ENCODE measurements at regions not wholly inside any gene's neighbourhood (a gene's known extent, or its start where the extent isn't known, plus 50 kb on each side); places are given as distances from the start of the nearest gene placed in this dataset.

DNA sequence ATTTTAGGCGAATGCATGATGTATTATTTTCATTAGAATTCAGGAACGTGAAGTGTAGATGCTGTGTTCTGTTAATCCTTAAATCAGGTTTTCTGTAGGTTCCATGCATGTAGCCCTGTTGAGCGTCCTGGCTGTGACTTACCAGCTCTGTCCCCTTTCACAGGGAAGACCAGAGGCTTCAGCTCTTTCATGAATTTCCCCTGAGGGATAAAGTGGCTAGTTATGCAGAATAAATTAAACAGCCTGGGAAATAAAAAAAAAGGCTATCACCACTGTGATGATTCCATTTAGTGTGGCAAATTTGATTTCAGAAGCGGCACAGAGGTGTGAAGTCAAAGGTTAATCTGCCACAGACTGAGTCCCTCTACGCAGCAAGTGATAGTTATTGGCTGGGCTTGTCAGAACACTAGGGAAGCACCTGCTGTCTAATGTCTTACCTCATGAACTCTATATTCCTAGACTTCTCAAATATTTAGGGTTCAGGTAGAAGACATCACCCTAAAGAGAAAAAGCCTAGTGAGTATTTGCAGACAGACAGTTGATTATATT, 61.6 kb upstream of the LINC00305 start:
- no peak for DNase-seq (ENCODE audit: low read depth, low spot score)
- TF ChIP-seq, protein P1, sequence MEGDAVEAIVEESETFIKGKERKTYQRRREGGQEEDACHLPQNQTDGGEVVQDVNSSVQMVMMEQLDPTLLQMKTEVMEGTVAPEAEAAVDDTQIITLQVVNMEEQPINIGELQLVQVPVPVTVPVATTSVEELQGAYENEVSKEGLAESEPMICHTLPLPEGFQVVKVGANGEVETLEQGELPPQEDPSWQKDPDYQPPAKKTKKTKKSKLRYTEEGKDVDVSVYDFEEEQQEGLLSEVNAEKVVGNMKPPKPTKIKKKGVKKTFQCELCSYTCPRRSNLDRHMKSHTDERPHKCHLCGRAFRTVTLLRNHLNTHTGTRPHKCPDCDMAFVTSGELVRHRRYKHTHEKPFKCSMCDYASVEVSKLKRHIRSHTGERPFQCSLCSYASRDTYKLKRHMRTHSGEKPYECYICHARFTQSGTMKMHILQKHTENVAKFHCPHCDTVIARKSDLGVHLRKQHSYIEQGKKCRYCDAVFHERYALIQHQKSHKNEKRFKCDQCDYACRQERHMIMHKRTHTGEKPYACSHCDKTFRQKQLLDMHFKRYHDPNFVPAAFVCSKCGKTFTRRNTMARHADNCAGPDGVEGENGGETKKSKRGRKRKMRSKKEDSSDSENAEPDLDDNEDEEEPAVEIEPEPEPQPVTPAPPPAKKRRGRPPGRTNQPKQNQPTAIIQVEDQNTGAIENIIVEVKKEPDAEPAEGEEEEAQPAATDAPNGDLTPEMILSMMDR (IDR thresholded peaks at IDR 0.05; ENCODE audit: insufficient read depth, low read length, missing control alignments) = no peak
- POLR2A ChIA-PET = no interaction called here
- no peak overlapping the region for H3K4me3 ChIP-seq (ENCODE audit: low read depth, low read length)
- CTCF ChIA-PET = no interaction called here

- POLR2A ChIA-PET = no interaction called here
- H3K4me3 ChIP-seq (ENCODE audit: low read depth, low read length) = no peak overlapping the region
- TF ChIP-seq, protein P1 (IDR thresholded peaks at IDR 0.05; ENCODE audit: insufficient read depth, low read length, missing control alignments) = no peak
- CTCF ChIA-PET = no interaction called here
- DNase-seq (ENCODE audit: low read depth, low spot score) = no peak
Observed at GRCh38 chr18:64208516-64208915, 59.6 kb upstream of the LINC00305 start.

- DNase-seq (ENCODE audit: low read depth, low spot score) = no peak
- ChIA-PET CTCF (no interaction called here), POLR2A (no interaction called here)
- no peak overlapping the region for H3K4me3 ChIP-seq (ENCODE audit: low read depth, low read length)
- TF ChIP-seq, protein P1 (IDR thresholded peaks at IDR 0.05; ENCODE audit: insufficient read depth, low read length, missing control alignments) = no peak
Observed at GRCh38 chr18:64207820-64208219, 58.9 kb upstream of the LINC00305 start.

GRCh38 chr18:64203295-64203694, 54.4 kb upstream of the LINC00305 start:
- CTCF ChIA-PET = no interaction called here
- no peak for DNase-seq (ENCODE audit: low read depth, low spot score)
- POLR2A ChIA-PET = no interaction called here
- TF ChIP-seq, protein P1 (IDR thresholded peaks at IDR 0.05; ENCODE audit: insufficient read depth, low read length, missing control alignments) = no peak
- H3K4me3 ChIP-seq (ENCODE audit: low read depth, low read length) = no peak overlapping the region

DNA sequence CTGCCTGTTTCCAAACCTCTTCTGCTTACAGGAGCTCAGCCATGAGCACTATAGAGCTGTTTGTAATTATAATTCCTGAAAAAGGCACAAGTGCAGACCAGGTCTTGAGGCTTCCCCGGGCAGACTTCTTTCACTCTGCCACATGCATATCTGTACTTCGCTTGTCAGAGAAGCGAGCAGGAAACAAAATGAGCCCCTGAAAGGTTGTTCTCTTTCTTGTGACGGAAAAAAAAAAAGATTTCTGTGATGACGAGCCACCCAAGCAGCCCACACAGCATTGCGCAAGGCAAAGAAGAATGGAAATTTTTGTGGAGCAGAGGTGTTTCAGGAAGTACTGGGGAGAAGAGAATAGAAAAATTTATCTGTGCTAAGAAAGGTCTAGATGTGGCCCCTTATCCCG, 54.0 kb upstream of the LINC00305 start:
- POLR2A ChIA-PET = no interaction called here
- H3K4me3 ChIP-seq (ENCODE audit: low read depth, low read length) = no peak overlapping the region
- no peak for DNase-seq (ENCODE audit: low read depth, low spot score)
- CTCF ChIA-PET = no interaction called here
- TF ChIP-seq, protein P1 (IDR thresholded peaks at IDR 0.05; ENCODE audit: insufficient read depth, low read length, missing control alignments) = no peak

- ChIA-PET POLR2A (no interaction called here), CTCF (no interaction called here)
- DNase-seq (ENCODE audit: low read depth, low spot score) = no peak
- no peak overlapping the region for H3K4me3 ChIP-seq (ENCODE audit: low read depth, low read length)
- TF ChIP-seq, protein P1 (IDR thresholded peaks at IDR 0.05; ENCODE audit: insufficient read depth, low read length, missing control alignments) = no peak
Observed at GRCh38 chr18:64202210-64202836, 53.4 kb upstream of the LINC00305 start.
